ENCODE measurements at regions not wholly inside any gene's neighbourhood (a gene's known extent, or its start where the extent isn't known, plus 50 kb on each side); places are given as distances from the start of the nearest gene placed in this dataset.

DNA sequence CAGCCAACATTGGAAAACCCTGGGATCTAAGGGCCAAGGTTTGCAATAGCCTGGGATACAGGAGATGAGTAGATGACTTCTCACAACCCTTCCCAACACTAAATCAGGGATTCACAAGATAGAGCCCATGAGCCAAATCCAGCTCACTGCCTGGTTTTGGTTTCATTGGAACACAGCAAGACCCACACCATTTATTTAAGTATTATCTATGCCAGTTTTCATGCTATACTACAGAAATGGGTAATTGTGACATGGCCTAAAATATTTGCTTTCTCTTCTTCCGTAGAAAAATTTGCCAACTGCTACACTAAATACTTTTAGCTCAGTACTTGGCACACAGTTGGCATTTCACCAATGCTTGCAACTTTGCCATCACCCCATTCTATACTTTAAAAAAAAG, 132.0 kb upstream of the LMCD1 start:
- TF ChIP-seq, protein P1, sequence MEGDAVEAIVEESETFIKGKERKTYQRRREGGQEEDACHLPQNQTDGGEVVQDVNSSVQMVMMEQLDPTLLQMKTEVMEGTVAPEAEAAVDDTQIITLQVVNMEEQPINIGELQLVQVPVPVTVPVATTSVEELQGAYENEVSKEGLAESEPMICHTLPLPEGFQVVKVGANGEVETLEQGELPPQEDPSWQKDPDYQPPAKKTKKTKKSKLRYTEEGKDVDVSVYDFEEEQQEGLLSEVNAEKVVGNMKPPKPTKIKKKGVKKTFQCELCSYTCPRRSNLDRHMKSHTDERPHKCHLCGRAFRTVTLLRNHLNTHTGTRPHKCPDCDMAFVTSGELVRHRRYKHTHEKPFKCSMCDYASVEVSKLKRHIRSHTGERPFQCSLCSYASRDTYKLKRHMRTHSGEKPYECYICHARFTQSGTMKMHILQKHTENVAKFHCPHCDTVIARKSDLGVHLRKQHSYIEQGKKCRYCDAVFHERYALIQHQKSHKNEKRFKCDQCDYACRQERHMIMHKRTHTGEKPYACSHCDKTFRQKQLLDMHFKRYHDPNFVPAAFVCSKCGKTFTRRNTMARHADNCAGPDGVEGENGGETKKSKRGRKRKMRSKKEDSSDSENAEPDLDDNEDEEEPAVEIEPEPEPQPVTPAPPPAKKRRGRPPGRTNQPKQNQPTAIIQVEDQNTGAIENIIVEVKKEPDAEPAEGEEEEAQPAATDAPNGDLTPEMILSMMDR (conservative IDR thresholded peaks at IDR 0.05; ENCODE audit: low read depth, low read length) = no peak
- TF ChIP-seq POLR2A (IDR thresholded peaks at IDR 0.05; ENCODE audit: low read depth, low read length) (no peak), MAZ (IDR thresholded peaks at IDR 0.05; ENCODE audit: borderline replicate concordance, low read depth, low read length) (no peak), NFE2L2 (IDR thresholded peaks at IDR 0.05; ENCODE audit: low read depth, low read length) (no peak)

Measured in IMR-90 (cell line).